HL-60 (cell line): ENCODE measurements at regions not wholly inside any gene's neighbourhood (a gene's known extent, or its start where the extent isn't known, plus 50 kb on each side); places are given as distances from the start of the nearest gene placed in this dataset.

Source experiments
- CTCF ChIP-seq: IDR thresholded peaks from one replicate; pipeline ENCODE4 v1.5.1; 2011; ENCODE audit warnings: low read length, control low read depth, inconsistent platforms; ENCODE audit not compliant: insufficient read depth
- GABPA ChIP-seq: IDR thresholded peaks from 2 replicates; pipeline ENCODE4 v1.6.1; 2012; ENCODE audit warnings: low read depth
- POLR2AphosphoS5 ChIP-seq: IDR thresholded peaks from 2 replicates; pipeline ENCODE4 v1.6.1; 2012; ENCODE audit warnings: low read depth
- REST ChIP-seq: IDR thresholded peaks from 2 replicates; pipeline ENCODE4 v1.6.1; 2012; ENCODE audit warnings: low read depth; ENCODE audit not compliant: insufficient replicate concordance

- TF ChIP-seq CTCF, result no peak
- no peak for TF ChIP-seq POLR2AphosphoS5
- TF ChIP-seq REST, result no peak
- TF ChIP-seq GABPA, result no peak
Measured at GRCh38 chr2:83826577-83826976, 632.5 kb downstream of the SUCLG1 start.
